ENCODE measurements at regions not wholly inside any gene's neighbourhood (a gene's known extent, or its start where the extent isn't known, plus 50 kb on each side); places are given as distances from the start of the nearest gene placed in this dataset.

DNA sequence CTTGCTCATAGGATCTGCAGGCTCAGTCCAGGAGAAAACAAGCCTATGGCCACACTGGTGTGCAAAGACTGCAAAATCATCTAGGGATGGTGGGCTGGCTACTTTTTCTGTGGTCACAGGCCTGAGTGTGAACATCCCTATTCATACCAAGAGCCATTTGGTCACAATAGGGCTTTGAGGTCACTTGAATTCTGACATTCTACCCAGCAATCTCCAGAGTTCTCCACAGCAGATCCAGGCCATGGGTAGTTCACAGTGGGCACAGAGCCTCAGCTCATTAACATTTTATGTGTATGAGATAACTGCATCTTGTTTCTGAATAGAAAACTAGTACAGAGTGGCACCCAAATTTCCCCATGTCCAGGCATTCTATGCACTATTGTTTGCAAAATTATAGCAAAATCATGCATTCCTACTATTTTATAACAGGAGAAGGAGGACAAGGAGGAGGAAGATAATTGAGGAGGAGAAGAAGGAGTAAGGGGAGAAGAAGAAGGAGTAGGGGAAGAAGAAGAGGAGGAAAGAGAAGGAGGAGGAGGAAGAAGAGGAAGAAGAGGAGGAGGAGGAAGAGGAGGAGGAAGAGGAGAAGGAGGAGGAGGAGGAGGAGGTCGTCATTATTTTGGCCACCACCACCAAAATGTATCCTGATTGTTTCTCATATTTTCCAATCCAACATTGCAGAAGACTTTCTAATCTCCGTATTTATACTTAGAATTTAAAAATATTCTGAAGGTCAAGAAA lies 129.0 kb downstream of the SEMA6D start:
- H3K4me3 ChIP-seq, result no peak overlapping the region
- H3K9me2 ChIP-seq (replicated peaks; ENCODE audit: insufficient read depth), result no peaks in the 10 kb centered on the region
- no peaks in the 10 kb centered on the region for H3K9me3 ChIP-seq (ENCODE audit: low read depth)
- no peaks in the 10 kb centered on the region for H4K20me1 ChIP-seq (ENCODE audit: insufficient read depth, poor library complexity, severe bottlenecking)
- no peaks in the 10 kb centered on the region for H3K36me3 ChIP-seq (replicated peaks; ENCODE audit: insufficient read depth, low read depth)
- WGBS (ENCODE audit: low lambda C conversion rate, missing lambda C conversion rate), result 100% methylated on average over 1 of the region's 2 CpGs
- H3K4me2 ChIP-seq, result no peak overlapping the region
- H3K79me2 ChIP-seq, result no peaks in the 10 kb centered on the region
- no peaks in the 10 kb centered on the region for H3K4me1 ChIP-seq (ENCODE audit: insufficient read depth)
- no peak for DNase-seq (ENCODE audit: low spot score)
- no peaks in the 10 kb centered on the region for H3K27me3 ChIP-seq
- H2AFZ ChIP-seq, result no peak overlapping the region
- H3K27ac ChIP-seq, result no peak overlapping the region
- no peak for TF ChIP-seq EZH2 (IDR thresholded peaks at IDR 0.05; ENCODE audit: borderline replicate concordance)
- TF ChIP-seq, protein P1, sequence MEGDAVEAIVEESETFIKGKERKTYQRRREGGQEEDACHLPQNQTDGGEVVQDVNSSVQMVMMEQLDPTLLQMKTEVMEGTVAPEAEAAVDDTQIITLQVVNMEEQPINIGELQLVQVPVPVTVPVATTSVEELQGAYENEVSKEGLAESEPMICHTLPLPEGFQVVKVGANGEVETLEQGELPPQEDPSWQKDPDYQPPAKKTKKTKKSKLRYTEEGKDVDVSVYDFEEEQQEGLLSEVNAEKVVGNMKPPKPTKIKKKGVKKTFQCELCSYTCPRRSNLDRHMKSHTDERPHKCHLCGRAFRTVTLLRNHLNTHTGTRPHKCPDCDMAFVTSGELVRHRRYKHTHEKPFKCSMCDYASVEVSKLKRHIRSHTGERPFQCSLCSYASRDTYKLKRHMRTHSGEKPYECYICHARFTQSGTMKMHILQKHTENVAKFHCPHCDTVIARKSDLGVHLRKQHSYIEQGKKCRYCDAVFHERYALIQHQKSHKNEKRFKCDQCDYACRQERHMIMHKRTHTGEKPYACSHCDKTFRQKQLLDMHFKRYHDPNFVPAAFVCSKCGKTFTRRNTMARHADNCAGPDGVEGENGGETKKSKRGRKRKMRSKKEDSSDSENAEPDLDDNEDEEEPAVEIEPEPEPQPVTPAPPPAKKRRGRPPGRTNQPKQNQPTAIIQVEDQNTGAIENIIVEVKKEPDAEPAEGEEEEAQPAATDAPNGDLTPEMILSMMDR (IDR thresholded peaks at IDR 0.05; ENCODE audit: poor library complexity), result no peak
- no peak for TF ChIP-seq EZH2phosphoT487 (IDR thresholded peaks at IDR 0.05; ENCODE audit: low read depth, severe bottlenecking, unreplicated experiment)

DNA sequence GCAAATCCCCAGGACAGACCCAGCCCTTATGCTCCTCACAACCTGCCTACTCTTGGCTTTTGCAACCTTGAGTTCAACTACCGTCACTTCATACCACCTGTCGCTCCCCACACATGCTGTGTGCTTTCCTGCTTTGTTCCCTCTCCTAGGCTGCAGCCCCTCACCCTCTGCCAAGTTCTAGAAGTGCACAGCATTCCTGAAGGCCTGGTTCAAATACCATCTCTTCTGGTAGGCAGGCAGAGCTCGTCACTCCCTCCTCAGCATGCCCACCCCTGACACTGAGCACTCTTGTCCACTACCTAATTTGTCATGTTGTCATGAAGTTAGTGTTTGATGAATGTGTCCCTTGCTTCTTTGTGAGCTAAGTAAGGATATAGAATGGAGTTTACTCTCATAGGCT lies 129.6 kb downstream of the SEMA6D start:
- no peak for TF ChIP-seq EZH2 (IDR thresholded peaks at IDR 0.05; ENCODE audit: borderline replicate concordance)
- TF ChIP-seq, protein P1 (IDR thresholded peaks at IDR 0.05; ENCODE audit: poor library complexity), result no peak
- TF ChIP-seq EZH2phosphoT487 (IDR thresholded peaks at IDR 0.05; ENCODE audit: low read depth, severe bottlenecking, unreplicated experiment), result no peak
- 87% methylated on average over 3 of the region's 3 CpGs for WGBS (ENCODE audit: low lambda C conversion rate, missing lambda C conversion rate)
- no peaks in the 10 kb centered on the region for H3K27me3 ChIP-seq
- no peaks in the 10 kb centered on the region for H3K36me3 ChIP-seq (replicated peaks; ENCODE audit: insufficient read depth, low read depth)
- no peak overlapping the region for H2AFZ ChIP-seq
- no peak for DNase-seq (ENCODE audit: low spot score)
- H3K79me2 ChIP-seq, result no peaks in the 10 kb centered on the region
- no peaks in the 10 kb centered on the region for H3K9me2 ChIP-seq (replicated peaks; ENCODE audit: insufficient read depth)
- H3K27ac ChIP-seq, result no peak overlapping the region
- H3K9me3 ChIP-seq (ENCODE audit: low read depth), result no peaks in the 10 kb centered on the region
- H4K20me1 ChIP-seq (ENCODE audit: insufficient read depth, poor library complexity, severe bottlenecking), result no peaks in the 10 kb centered on the region
- no peaks in the 10 kb centered on the region for H3K4me1 ChIP-seq (ENCODE audit: insufficient read depth)
- no peak overlapping the region for H3K4me3 ChIP-seq
- no peak overlapping the region for H3K4me2 ChIP-seq

DNA sequence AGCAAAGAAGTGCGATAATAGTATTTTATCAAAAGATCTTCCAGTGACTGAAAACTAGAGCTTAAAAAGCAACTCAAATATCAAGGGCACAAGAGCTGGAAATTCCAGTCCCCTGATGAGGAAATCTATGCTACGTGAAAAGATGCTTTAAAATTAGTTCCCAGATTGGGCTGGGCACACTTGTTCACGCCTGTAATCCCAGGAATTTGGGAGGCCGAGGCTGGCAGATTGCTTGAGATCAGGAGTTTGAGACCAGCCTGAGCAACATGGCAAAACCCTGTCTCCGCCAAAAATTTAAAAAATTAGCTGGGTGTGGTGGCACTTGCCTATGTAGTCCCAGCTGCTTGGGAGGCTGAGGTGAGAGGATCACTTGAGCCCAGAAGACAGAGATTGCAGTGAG lies 138.8 kb downstream of the SEMA6D start:
- 88% methylated on average over 5 of the region's 5 CpGs for WGBS (ENCODE audit: low lambda C conversion rate, missing lambda C conversion rate)
- H3K36me3 ChIP-seq (replicated peaks; ENCODE audit: insufficient read depth, low read depth), result no peaks in the 10 kb centered on the region
- H3K79me2 ChIP-seq, result no peaks in the 10 kb centered on the region
- H3K9me3 ChIP-seq (ENCODE audit: low read depth), result no peaks in the 10 kb centered on the region
- no peaks in the 10 kb centered on the region for H3K27me3 ChIP-seq
- no peak overlapping the region for H3K4me3 ChIP-seq
- H3K9me2 ChIP-seq (replicated peaks; ENCODE audit: insufficient read depth), result no peaks in the 10 kb centered on the region
- H3K4me1 ChIP-seq (ENCODE audit: insufficient read depth), result no peaks in the 10 kb centered on the region
- DNase-seq (ENCODE audit: low spot score), result no peak
- TF ChIP-seq, protein P1 (IDR thresholded peaks at IDR 0.05; ENCODE audit: poor library complexity), result no peak
- TF ChIP-seq EZH2 (IDR thresholded peaks at IDR 0.05; ENCODE audit: borderline replicate concordance), result no peak
- no peak for TF ChIP-seq EZH2phosphoT487 (IDR thresholded peaks at IDR 0.05; ENCODE audit: low read depth, severe bottlenecking, unreplicated experiment)
- no peak overlapping the region for H3K4me2 ChIP-seq
- H4K20me1 ChIP-seq (ENCODE audit: insufficient read depth, poor library complexity, severe bottlenecking), result no peaks in the 10 kb centered on the region
- no peak overlapping the region for H3K27ac ChIP-seq
- no peak overlapping the region for H2AFZ ChIP-seq
